ENCODE measurements at regions not wholly inside any gene's neighbourhood (a gene's known extent, or its start where the extent isn't known, plus 50 kb on each side); places are given as distances from the start of the nearest gene placed in this dataset.

DNA sequence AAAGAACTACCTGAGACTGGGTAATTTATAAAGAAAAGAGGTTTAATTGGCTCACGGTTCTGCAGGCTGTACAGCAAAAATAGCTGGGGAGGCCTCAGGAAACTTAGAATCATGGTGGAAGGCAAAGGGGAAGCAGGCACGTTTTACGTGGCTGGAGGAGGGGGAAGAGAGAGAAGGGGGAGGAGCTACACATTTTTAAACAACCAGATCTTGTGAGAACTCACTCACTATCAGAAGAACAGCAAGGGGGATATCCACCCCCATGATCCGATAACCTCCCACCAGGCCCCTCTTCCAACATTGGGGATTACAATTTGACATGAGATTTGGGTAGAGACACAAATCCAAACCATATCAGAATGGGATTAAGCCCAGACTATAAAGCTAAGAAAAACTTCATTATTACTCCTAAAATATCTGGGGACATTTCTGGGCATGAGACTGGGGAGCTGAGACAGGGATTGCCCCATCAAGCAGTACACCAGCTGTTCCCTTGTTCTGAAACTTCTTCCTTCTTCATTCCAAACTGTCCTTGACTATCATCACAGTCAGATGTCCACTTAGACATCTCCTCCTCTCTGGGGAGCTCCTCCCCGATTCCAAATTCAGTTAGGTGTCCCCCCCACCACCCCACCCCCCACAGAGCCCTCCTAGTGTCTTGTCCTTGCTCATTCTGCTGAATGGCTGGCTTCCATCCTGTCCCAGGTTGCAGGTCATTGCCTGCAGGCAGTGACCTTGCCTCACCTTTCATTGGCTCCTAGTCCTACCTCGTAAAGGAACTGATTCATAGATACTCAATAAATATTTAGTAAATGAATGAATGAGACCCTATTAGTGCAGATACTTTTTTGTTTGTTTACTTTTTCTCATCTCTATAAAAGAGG, 132.6 kb downstream of the EVX1 start:
- H3K9ac ChIP-seq (ENCODE audit: low read length) = no peak overlapping the region
- peaks cover 35% of the 10 kb centered on the region for H3K4me1 ChIP-seq (ENCODE audit: insufficient read depth, low read length)
- H3K9me3 ChIP-seq (ENCODE audit: low read length) = no peaks in the 10 kb centered on the region
- no TSS peak for BruUV-seq (replicated peaks)
- no peaks in the 10 kb centered on the region for H3K79me2 ChIP-seq (ENCODE audit: low read length)
- intact Hi-C loops (cut with micrococcal nuclease) = no loop called here
- ChIA-PET CTCF (no interaction called here), POLR2A (ENCODE audit: unreplicated experiment) (no interaction called here)
- peak; percentile 29 for DNase-seq
- no peak overlapping the region for H3K27ac ChIP-seq (ENCODE audit: low read length)
- no peaks in the 10 kb centered on the region for H3K27me3 ChIP-seq (ENCODE audit: low read length)
- no peak overlapping the region for H2AFZ ChIP-seq (ENCODE audit: low read length)
- H3F3A ChIP-seq (ENCODE audit: low read length, unreplicated experiment) = no peaks in the 10 kb centered on the region
- no peaks in the 10 kb centered on the region for H3K9me2 ChIP-seq (replicated peaks; ENCODE audit: low read length)
- peak; percentile 6; the same call in 1 of the 2 replicates for ATAC-seq
- no peak overlapping the region for H3K4me3 ChIP-seq (ENCODE audit: low read length)
- H3K4me2 ChIP-seq (ENCODE audit: low read length) = peak overlapping the region; percentile 57
- H3K36me3 ChIP-seq (ENCODE audit: low read depth, low read length) = no peaks in the 10 kb centered on the region
- H4K20me1 ChIP-seq (ENCODE audit: low read length) = no peaks in the 10 kb centered on the region
- TF ChIP-seq EZH2 (IDR thresholded peaks at IDR 0.05; ENCODE audit: low read length, unreplicated experiment) = no peak
- TF ChIP-seq, protein P1, sequence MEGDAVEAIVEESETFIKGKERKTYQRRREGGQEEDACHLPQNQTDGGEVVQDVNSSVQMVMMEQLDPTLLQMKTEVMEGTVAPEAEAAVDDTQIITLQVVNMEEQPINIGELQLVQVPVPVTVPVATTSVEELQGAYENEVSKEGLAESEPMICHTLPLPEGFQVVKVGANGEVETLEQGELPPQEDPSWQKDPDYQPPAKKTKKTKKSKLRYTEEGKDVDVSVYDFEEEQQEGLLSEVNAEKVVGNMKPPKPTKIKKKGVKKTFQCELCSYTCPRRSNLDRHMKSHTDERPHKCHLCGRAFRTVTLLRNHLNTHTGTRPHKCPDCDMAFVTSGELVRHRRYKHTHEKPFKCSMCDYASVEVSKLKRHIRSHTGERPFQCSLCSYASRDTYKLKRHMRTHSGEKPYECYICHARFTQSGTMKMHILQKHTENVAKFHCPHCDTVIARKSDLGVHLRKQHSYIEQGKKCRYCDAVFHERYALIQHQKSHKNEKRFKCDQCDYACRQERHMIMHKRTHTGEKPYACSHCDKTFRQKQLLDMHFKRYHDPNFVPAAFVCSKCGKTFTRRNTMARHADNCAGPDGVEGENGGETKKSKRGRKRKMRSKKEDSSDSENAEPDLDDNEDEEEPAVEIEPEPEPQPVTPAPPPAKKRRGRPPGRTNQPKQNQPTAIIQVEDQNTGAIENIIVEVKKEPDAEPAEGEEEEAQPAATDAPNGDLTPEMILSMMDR (conservative IDR thresholded peaks at IDR 0.05; ENCODE audit: low read depth, low read length) = no peak
- TF ChIP-seq EZH2phosphoT487 (IDR thresholded peaks at IDR 0.05; ENCODE audit: borderline replicate concordance, low read length) = no peak

DNA sequence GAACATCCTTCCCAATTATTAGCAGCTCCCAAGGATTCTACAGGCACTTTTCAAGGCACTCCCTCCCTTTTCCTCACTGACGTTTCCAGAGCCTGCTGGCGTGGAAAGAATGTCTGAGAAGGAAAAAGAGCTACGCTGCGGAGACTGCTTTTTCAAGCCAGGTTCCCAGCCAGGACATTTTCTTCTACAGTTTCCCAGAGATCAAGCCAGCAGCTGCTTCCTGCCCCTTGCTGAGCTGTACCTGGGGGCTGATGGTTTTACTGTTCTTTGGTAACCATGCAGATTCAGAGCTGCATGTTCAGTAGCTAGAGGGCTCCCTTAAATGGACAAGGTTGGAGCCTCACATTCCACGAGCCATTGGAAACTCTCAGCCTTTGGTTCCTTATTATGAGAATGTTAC, 133.4 kb downstream of the EVX1 start:
- no peaks in the 10 kb centered on the region for H3K9me3 ChIP-seq (ENCODE audit: low read length)
- DNase-seq = no peak
- intact Hi-C loops (cut with micrococcal nuclease) = no loop called here
- H3K79me2 ChIP-seq (ENCODE audit: low read length) = no peaks in the 10 kb centered on the region
- H3F3A ChIP-seq (ENCODE audit: low read length, unreplicated experiment) = no peaks in the 10 kb centered on the region
- H3K9me2 ChIP-seq (replicated peaks; ENCODE audit: low read length) = no peaks in the 10 kb centered on the region
- ChIA-PET POLR2A (ENCODE audit: unreplicated experiment) (no interaction called here), CTCF (no interaction called here)
- H3K4me3 ChIP-seq (ENCODE audit: low read length) = no peak overlapping the region
- peak overlapping the region; percentile 57 for H3K4me2 ChIP-seq (ENCODE audit: low read length)
- H4K20me1 ChIP-seq (ENCODE audit: low read length) = no peaks in the 10 kb centered on the region
- no peak overlapping the region for H2AFZ ChIP-seq (ENCODE audit: low read length)
- TF ChIP-seq EZH2 (IDR thresholded peaks at IDR 0.05; ENCODE audit: low read length, unreplicated experiment) (no peak), EZH2phosphoT487 (IDR thresholded peaks at IDR 0.05; ENCODE audit: borderline replicate concordance, low read length) (no peak)
- TF ChIP-seq, protein P1 (conservative IDR thresholded peaks at IDR 0.05; ENCODE audit: low read depth, low read length) = no peak
- H3K9ac ChIP-seq (ENCODE audit: low read length) = no peak overlapping the region
- H3K36me3 ChIP-seq (ENCODE audit: low read depth, low read length) = no peaks in the 10 kb centered on the region
- BruUV-seq (replicated peaks) = no TSS peak
- 0 out of 2 replicates have a peak overlapping the region, but pooled peaks have one; percentile 11 for H3K27ac ChIP-seq (ENCODE audit: low read length)
- no peaks in the 10 kb centered on the region for H3K27me3 ChIP-seq (ENCODE audit: low read length)
- peaks cover 35% of the 10 kb centered on the region for H3K4me1 ChIP-seq (ENCODE audit: insufficient read depth, low read length)
- ATAC-seq = no peak

GRCh38 chr7:27377988-27378387, 135.4 kb downstream of the EVX1 start:
- Histone ChIP-seq H3K9ac (ENCODE audit: low read length) (no peak overlapping the region), H3K27me3 (ENCODE audit: low read length) (no peaks in the 10 kb centered on the region), H3F3A (ENCODE audit: low read length, unreplicated experiment) (no peaks in the 10 kb centered on the region), H3K4me3 (ENCODE audit: low read length) (no peak overlapping the region), H3K9me2 (replicated peaks; ENCODE audit: low read length) (no peaks in the 10 kb centered on the region), H2AFZ (ENCODE audit: low read length) (no peak overlapping the region), H4K20me1 (ENCODE audit: low read length) (no peaks in the 10 kb centered on the region), H3K27ac (ENCODE audit: low read length) (no peak overlapping the region), H3K9me3 (ENCODE audit: low read length) (no peaks in the 10 kb centered on the region), H3K4me1 (ENCODE audit: insufficient read depth, low read length) (peaks cover 23% of the 10 kb centered on the region), H3K79me2 (ENCODE audit: low read length) (no peaks in the 10 kb centered on the region), H3K36me3 (ENCODE audit: low read depth, low read length) (no peaks in the 10 kb centered on the region), H3K4me2 (ENCODE audit: low read length) (no peak overlapping the region)
- no peak for TF ChIP-seq EZH2phosphoT487 (IDR thresholded peaks at IDR 0.05; ENCODE audit: borderline replicate concordance, low read length)
- TF ChIP-seq, protein P1 (conservative IDR thresholded peaks at IDR 0.05; ENCODE audit: low read depth, low read length) = no peak; the same call in 1 of the 2 replicates
- POLR2A ChIA-PET (ENCODE audit: unreplicated experiment) = no interaction called here
- DNase-seq (no peak), ATAC-seq (no peak)
- no TSS peak for BruUV-seq (replicated peaks)
- intact Hi-C loops (cut with micrococcal nuclease) = no loop called here
- CTCF ChIA-PET = interaction anchor here (0.5 kb wide), 1 partner anchor 210 kb away, joined by 3 read pairs; no protein-coding TSS in a partner anchor
